ENCODE measurements at regions not wholly inside any gene's neighbourhood (a gene's known extent, or its start where the extent isn't known, plus 50 kb on each side); places are given as distances from the start of the nearest gene placed in this dataset.

GRCh38 chr15:31540633-31541032 lies 214.0 kb downstream of the KLF13 start:
- no peaks in the 10 kb centered on the region for H3K9me3 ChIP-seq (ENCODE audit: control insufficient read depth, insufficient read depth, low read depth, low read length)
- H3K4me1 ChIP-seq (ENCODE audit: control insufficient read depth, insufficient read depth, low read length): no peaks in the 10 kb centered on the region
- ChIA-PET CTCF (no interaction called here), POLR2A (no interaction called here)
- no peaks in the 10 kb centered on the region for H3K36me3 ChIP-seq (ENCODE audit: control insufficient read depth in 2 of 2, insufficient read depth in 1 of 2, low read length in 2 of 2)
- no peak overlapping the region for H3K27ac ChIP-seq (ENCODE audit: extremely low read depth, low read depth, low read length)
- H3K4me3 ChIP-seq (ENCODE audit: low read depth, low read length): no peak overlapping the region
- TF ChIP-seq ZNF112 (tag by site-specific recombination; IDR thresholded peaks at IDR 0.05) (no peak), GLI2 (tag by site-specific recombination; IDR thresholded peaks at IDR 0.05; ENCODE audit: borderline replicate concordance, low read depth) (no peak), ZNF140 (tag by site-specific recombination; IDR thresholded peaks at IDR 0.05) (no peak), ZNF18 (tag by site-specific recombination; IDR thresholded peaks at IDR 0.05) (no peak), ZNF157 (tag by site-specific recombination; IDR thresholded peaks at IDR 0.05) (no peak)

GRCh38 chr15:31544361-31544760 lies 217.7 kb downstream of the KLF13 start:
- ChIA-PET CTCF (interaction anchor here (0.5 to 1.5 kb wide), 3 partner anchors 102 to 868 kb away, joined by 3 read pairs; no protein-coding TSS in a partner anchor), POLR2A (no interaction called here)
- H3K36me3 ChIP-seq (ENCODE audit: control insufficient read depth in 2 of 2, insufficient read depth in 1 of 2, low read length in 2 of 2): no peaks in the 10 kb centered on the region

GRCh38 chr15:31545257-31545656 lies 218.6 kb downstream of the KLF13 start:
- Histone ChIP-seq H3K27ac (ENCODE audit: extremely low read depth, low read depth, low read length) (no peak overlapping the region), H3K36me3 (ENCODE audit: control insufficient read depth in 2 of 2, insufficient read depth in 1 of 2, low read length in 2 of 2) (no peaks in the 10 kb centered on the region), H3K9me3 (ENCODE audit: control insufficient read depth, insufficient read depth, low read depth, low read length) (no peaks in the 10 kb centered on the region), H3K4me3 (ENCODE audit: low read depth, low read length) (no peak overlapping the region), H3K4me1 (ENCODE audit: control insufficient read depth, insufficient read depth, low read length) (no peaks in the 10 kb centered on the region)
- CTCF ChIA-PET: interaction anchor here (1.5 kb wide), 1 partner anchor 433 kb away, joined by 3 read pairs; no protein-coding TSS in a partner anchor
- POLR2A ChIA-PET: no interaction called here
- TF ChIP-seq ZNF248 (tag by site-specific recombination; IDR thresholded peaks at IDR 0.05) (no peak), ZNF621 (tag by site-specific recombination; IDR thresholded peaks at IDR 0.05) (no peak), ZNF266 (tag by site-specific recombination; IDR thresholded peaks at IDR 0.05; ENCODE audit: low read depth) (no peak)

More at GRCh38 chr15:31544361-31544760, 217.7 kb downstream of the KLF13 start:
- Histone ChIP-seq H3K9me3 (ENCODE audit: control insufficient read depth, insufficient read depth, low read depth, low read length) (no peaks in the 10 kb centered on the region), H3K27ac (ENCODE audit: extremely low read depth, low read depth, low read length) (no peak overlapping the region), H3K4me3 (ENCODE audit: low read depth, low read length) (no peak overlapping the region), H3K4me1 (ENCODE audit: control insufficient read depth, insufficient read depth, low read length) (no peaks in the 10 kb centered on the region)
- TF ChIP-seq ZFP37 (tag by site-specific recombination; IDR thresholded peaks at IDR 0.05) (no peak), ZNF610 (tag by site-specific recombination; IDR thresholded peaks at IDR 0.05; ENCODE audit: borderline replicate concordance) (no peak), ZNF747 (tag by site-specific recombination; IDR thresholded peaks at IDR 0.05) (no peak), ZNF184 (tag by site-specific recombination; IDR thresholded peaks at IDR 0.05) (no peak), ZNF529 (tag by site-specific recombination; IDR thresholded peaks at IDR 0.05; ENCODE audit: insufficient replicate concordance) (no peak), ZNF114 (tag by site-specific recombination; IDR thresholded peaks at IDR 0.05) (no peak), ZNF274 (IDR thresholded peaks at IDR 0.05; ENCODE audit: low read length) (no peak), ZNF274 (tag by site-specific recombination; IDR thresholded peaks at IDR 0.05; ENCODE audit: borderline replicate concordance) (no peak), ZNF18 (tag by site-specific recombination; IDR thresholded peaks at IDR 0.05) (no peak), ZNF560 (tag by site-specific recombination; IDR thresholded peaks at IDR 0.05; ENCODE audit: borderline replicate concordance) (no peak), ZNF792 (tag by site-specific recombination; IDR thresholded peaks at IDR 0.05) (no peak), ZSCAN4 (tag by site-specific recombination; IDR thresholded peaks at IDR 0.05) (no peak), ZNF76 (tag by site-specific recombination; IDR thresholded peaks at IDR 0.05; ENCODE audit: borderline replicate concordance, low read depth) (no peak)

Measured in HEK293 (cell line).